ENCODE measurements at regions not wholly inside any gene's neighbourhood (a gene's known extent, or its start where the extent isn't known, plus 50 kb on each side); places are given as distances from the start of the nearest gene placed in this dataset.

- no peak overlapping the region for H3K4me3 ChIP-seq (ENCODE audit: low read depth, low read length)
- peak; percentile 80 for DNase-seq (ENCODE audit: low read depth)
Observed at GRCh38 chr5:159451197-159452052, 121.1 kb upstream of the IL12B start.

GRCh38 chr5:159452480-159453167 lies 122.3 kb upstream of the IL12B start:
- no peak overlapping the region for H3K4me3 ChIP-seq (ENCODE audit: low read depth, low read length)
- no peak for DNase-seq (ENCODE audit: low read depth)

GRCh38 chr5:159453209-159453608 lies 122.9 kb upstream of the IL12B start:
- no peak for DNase-seq (ENCODE audit: low read depth)
- H3K4me3 ChIP-seq (ENCODE audit: low read depth, low read length), result no peak overlapping the region

- no peak overlapping the region for H3K4me3 ChIP-seq (ENCODE audit: low read depth, low read length)
- no peak for DNase-seq (ENCODE audit: low read depth)
Observed at GRCh38 chr5:159456261-159456660, 126.0 kb upstream of the IL12B start.

DNA sequence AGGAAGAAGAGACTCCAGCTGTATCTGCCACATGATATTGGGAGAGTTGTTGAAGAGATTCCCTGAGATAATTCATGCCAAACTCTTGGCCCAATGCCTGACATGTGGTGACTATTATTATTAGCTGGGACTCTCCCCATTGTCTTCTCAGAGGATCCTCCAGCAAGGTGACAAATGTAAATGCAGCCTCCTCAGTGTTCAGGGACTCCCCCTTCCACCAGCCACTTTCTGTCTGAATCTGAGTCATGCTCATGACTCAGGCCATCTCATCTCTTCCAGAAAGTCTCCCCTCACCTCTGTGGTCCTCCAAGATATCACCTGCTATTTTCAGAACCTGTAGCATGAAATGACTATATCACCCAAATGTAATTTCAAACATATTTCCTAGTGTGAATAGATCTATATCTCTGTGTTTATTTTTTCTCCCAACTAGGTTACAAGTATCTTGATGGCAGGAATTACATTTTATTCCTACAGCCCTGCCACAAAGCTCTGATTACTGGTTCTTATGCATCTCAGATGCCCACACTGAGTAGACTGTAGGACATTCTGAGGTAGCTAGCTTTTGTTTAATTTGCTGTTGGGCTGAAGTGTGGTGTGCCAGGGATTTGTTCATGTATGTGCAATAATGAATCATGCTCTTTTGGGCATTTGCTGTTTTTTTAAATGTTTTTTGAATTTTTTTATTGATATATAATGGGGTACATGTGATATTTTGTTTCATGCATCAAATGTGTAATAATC lies 126.6 kb upstream of the IL12B start:
- no peak for DNase-seq (ENCODE audit: low read depth)
- H3K4me3 ChIP-seq (ENCODE audit: low read depth, low read length), result no peak overlapping the region

DNA sequence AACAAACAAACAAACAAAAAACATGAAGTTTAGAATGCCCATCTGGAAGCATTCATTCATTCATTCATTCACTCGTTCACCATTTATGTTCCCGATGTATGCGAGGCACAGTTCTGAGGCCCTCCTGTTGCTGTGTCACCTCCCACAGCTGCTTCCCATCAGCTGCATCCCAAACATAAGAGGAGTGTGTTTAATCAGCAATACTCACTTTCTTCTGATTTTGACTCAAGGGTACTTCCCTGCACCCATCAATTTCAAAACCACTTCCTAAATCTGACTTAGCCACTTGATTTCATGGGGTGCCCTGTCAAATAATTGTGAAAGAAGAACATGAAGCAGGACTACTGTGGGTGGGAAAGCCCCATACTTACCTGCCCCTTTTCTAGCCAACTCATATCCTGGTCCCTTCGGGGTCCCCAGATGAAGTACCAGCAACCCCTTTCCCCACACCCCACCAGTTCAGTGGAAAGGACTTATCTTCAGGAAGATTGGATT lies 128.0 kb upstream of the IL12B start:
- no peak overlapping the region for H3K4me3 ChIP-seq (ENCODE audit: low read depth, low read length)
- DNase-seq (ENCODE audit: low read depth), result no peak

- no peak for DNase-seq (ENCODE audit: low read depth)
- H3K4me3 ChIP-seq (ENCODE audit: low read depth, low read length), result no peak overlapping the region
Observed at GRCh38 chr5:159459132-159459627, 128.9 kb upstream of the IL12B start.

GRCh38 chr5:159459951-159460538 lies 129.8 kb upstream of the IL12B start:
- peak; percentile 40 for DNase-seq (ENCODE audit: low read depth)

DNA sequence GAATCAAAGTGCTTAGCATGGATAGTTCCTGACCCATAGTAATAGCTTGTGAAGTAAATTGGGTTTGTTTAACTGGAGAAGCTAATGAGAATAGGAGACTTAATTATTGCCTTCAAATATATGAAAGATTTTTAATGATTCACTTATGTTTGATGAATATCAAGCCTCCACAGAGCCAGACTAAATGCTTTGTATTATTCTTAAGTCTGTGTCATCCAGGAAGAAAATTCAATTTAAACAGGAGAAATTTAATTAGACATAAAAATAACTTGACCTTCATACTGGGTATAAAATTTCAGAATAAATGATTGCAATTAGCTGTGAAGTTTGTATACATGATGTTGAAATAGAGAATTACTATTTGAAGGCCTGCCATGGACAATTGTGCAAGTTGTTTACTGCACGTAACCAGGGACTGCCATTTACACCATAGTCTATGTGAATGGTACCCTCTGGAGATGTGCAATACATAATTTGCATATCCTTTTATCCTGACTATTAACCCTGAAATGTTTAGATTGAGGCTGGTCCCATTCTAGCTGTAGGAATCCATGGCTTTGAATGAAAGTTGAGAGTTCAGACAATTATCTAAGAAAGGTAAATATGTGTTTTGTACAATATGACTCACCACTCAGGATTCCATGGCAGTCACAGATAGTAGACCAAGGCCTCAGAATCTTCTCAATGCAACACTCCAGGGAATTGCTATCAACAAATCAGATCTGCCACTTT lies 133.5 kb upstream of the IL12B start:
- H3K4me3 ChIP-seq (ENCODE audit: low read depth, low read length), result no peak overlapping the region

More at GRCh38 chr5:159459951-159460538, 129.8 kb upstream of the IL12B start:
- H3K4me3 ChIP-seq (ENCODE audit: low read depth, low read length), result no peak overlapping the region

DNA sequence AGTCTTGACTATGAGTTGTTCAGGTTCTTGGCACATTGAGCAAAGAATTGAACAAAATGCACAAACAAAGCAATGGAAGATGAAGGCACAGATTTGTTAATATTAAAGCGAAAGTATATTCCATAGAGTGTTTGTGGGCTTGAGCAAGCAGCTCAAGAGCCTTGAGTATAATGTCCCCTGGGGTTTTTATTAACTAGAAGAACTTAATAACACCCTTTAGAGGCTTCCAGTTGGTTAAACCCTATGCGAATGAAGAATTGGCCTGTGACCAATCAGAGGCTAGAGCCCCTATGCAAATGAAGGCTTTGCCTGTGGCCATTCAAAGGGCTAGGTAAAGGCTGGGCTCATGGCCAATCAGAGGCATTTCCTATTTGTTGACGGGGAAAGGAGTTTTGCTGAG lies 135.3 kb upstream of the IL12B start:
- DNase-seq (ENCODE audit: low read depth), result no peak
- no peak overlapping the region for H3K4me3 ChIP-seq (ENCODE audit: low read depth, low read length)

More for the DNA sequence above, 133.5 kb upstream of the IL12B start:
- no peak for DNase-seq (ENCODE audit: low read depth)

DNA sequence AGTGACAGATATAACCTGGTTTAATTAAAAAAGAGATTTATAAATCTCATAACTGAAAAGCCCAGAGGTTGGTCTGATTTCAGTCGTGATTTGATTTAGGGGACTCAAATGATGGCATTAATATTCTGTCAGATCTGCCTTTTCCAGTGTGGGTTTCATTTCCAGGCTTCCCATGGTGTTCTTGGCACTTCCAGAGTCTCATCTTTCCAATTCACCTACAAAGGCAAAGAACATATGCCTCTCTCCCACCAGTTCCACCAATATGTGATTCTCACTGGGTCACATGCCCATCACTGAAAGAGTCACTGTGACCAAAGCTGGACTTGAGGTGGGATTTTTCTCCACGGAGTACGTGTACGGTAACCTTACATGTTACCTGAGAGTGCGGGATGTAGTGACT lies 137.4 kb upstream of the IL12B start:
- no peak overlapping the region for H3K4me3 ChIP-seq (ENCODE audit: low read depth, low read length)
- no peak for DNase-seq (ENCODE audit: low read depth)

GRCh38 chr5:159469496-159470372 lies 139.4 kb upstream of the IL12B start:
- H3K4me3 ChIP-seq (ENCODE audit: low read depth, low read length), result no peak overlapping the region
- DNase-seq (ENCODE audit: low read depth), result no peak

DNA sequence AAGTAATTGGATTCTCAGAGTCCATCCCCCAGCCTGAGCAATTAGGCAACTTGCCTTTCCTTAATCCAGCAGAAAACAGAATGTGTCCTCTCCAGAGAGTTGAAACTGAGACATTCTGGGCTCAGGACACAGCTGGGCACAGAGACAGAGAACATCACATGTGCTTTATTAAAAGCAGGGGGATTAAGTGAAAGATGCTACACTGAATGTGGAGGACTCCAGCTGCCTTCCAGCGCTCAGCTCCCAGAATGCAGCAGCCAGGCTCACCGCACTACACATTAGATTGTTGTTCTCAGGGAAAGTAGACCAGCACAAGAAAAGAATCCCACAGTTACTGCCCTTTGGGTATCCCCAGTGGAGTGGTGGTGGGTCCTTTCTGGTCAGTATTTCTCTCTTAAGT lies 141.6 kb upstream of the IL12B start:
- no peak overlapping the region for H3K4me3 ChIP-seq (ENCODE audit: low read depth, low read length)
- no peak for DNase-seq (ENCODE audit: low read depth)

DNA sequence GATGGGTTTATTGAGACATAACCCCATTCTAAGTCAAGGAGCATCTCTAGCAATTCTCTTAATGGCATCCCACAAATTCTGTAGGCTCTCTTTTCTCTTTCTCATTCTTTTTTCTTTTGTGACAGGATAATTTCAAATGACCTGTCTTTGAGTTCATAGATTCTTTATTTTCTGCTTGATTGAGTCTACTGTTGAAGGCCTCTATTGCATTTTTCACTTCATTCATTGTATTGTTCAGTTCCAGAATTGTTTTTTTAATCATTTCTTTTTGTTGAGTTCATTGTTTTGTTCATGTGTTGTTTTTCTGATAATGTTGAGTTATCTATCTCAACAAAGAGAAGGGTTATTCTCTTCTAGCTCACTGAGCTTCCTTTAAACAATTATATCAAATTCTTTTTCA lies 144.7 kb upstream of the IL12B start:
- no peak for DNase-seq (ENCODE audit: low read depth)
- H3K4me3 ChIP-seq (ENCODE audit: low read depth, low read length), result no peak overlapping the region

DNA sequence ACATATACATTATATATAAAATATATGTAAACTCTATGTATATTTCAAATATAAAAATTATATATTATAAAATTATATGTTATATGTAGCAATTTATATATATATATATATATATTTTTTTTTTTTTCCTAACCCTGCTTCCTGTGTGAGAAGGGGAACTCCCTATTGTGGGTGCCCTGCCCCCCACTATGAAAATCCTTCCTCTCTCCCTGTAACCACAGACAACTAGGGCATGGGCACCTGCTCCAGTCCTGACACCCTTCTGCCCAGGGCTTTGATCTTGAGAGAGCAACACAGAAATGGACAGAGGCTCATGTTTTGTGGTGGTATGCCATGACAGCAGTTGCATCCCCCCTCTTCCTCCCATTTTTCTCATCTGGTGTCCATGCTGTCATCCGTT lies 148.7 kb upstream of the IL12B start:
- DNase-seq (ENCODE audit: low read depth), result no peak

GRCh38 chr5:159480849-159481248 lies 150.6 kb upstream of the IL12B start:
- DNase-seq (ENCODE audit: low read depth), result no peak
- no peak overlapping the region for H3K4me3 ChIP-seq (ENCODE audit: low read depth, low read length)

More for the DNA sequence above, 148.7 kb upstream of the IL12B start:
- no peak overlapping the region for H3K4me3 ChIP-seq (ENCODE audit: low read depth, low read length)

- DNase-seq (ENCODE audit: low read depth), result no peak
Observed at GRCh38 chr5:159481751-159482150, 151.5 kb upstream of the IL12B start.

DNA sequence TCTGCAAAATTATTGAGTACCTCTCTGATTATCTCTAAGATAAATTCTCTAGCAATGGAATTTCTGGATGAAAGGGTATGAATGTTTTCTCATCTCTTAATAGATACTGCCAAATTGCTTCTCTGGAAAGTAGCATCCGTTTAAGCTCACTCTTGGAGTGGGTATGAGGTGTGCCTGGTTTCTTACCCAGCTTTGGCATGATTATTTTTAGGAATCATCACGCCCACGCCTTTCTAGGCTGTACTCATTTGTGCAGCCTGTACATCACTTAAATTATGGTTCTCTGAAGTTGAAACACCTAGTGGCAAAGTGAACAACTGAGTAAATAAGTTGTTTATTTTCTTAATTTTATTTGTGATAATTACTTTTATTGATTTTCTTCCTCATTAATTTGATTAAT lies 156.5 kb upstream of the IL12B start:
- no peak for DNase-seq (ENCODE audit: low read depth)
- H3K4me3 ChIP-seq (ENCODE audit: low read depth, low read length), result no peak overlapping the region

More at GRCh38 chr5:159481751-159482150, 151.5 kb upstream of the IL12B start:
- H3K4me3 ChIP-seq (ENCODE audit: low read depth, low read length), result no peak overlapping the region
